ENCODE measurements at regions not wholly inside any gene's neighbourhood (a gene's known extent, or its start where the extent isn't known, plus 50 kb on each side); places are given as distances from the start of the nearest gene placed in this dataset.
"Not testable (repeated sequence)": the region's sequence is repeated elsewhere in the genome, so short reads cannot be mapped to it uniquely, and the experiment has no call there.

DNA sequence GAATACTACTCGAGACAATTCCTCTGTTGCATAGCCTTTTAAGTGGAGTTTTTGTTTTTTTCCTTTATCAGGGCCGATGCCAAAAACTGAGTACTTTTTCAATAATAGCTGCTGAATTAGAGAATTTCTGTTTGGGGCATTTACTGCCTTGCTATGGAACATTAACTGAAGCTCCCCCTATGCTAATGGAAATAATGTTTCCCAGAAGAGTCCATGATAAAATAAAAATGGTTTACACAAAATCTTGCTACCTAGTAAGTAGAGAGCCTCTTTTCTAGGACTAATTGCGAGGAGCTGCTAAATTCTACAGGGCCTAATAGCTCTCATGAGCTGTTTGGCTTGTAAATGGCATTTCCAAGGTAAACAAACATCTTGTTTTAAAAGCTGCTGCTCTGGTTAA, 128.2 kb upstream of the MYO10 start:
- Histone ChIP-seq H3K36me3 (ENCODE audit: control insufficient read depth in 2 of 2, extremely low read depth in 1 of 2, insufficient read depth in 2 of 2, low read length in 2 of 2) (no peaks in the 10 kb centered on the region), H3K4me2 (ENCODE audit: insufficient read depth, low read length) (no peak overlapping the region), H3K4me1 (ENCODE audit: control insufficient read depth, extremely low read depth, insufficient read depth, low read length) (no peaks in the 10 kb centered on the region), H3K9me3 (replicated peaks; ENCODE audit: control insufficient read depth, insufficient read depth, low read length) (no peaks in the 10 kb centered on the region), H3K4me3 (replicated peaks in 1 of 3; ENCODE audit: insufficient read depth in 1 of 3, low read depth in 1 of 3, low read length in 3 of 3) (no peak overlapping the region), H3K79me2 (ENCODE audit: control insufficient read depth, insufficient read depth, low read length) (no peaks in the 10 kb centered on the region), H4K20me1 (replicated peaks; ENCODE audit: control insufficient read depth, extremely low read depth, insufficient read depth, low read length) (no peaks in the 10 kb centered on the region), H3K27me3 (ENCODE audit: control insufficient read depth in 2 of 2, insufficient read depth in 2 of 2, low read length in 2 of 2) (no peaks in the 10 kb centered on the region), H2AFZ (ENCODE audit: low read depth, low read length) (no peak overlapping the region), H3K27ac (ENCODE audit: insufficient read depth, low read depth, low read length) (no peak overlapping the region), H3K9ac (replicated peaks; ENCODE audit: extremely low read depth, insufficient read depth, low read length) (no peak overlapping the region), H3K9me1 (replicated peaks; ENCODE audit: control insufficient read depth, extremely low read depth, insufficient read depth, low read length) (no peaks in the 10 kb centered on the region)
- intact Hi-C loops (cut with micrococcal nuclease) (no loop called here), dilution Hi-C loops (cut with MboI; ENCODE audit: extremely low pct_ligation_motif_present, low sequenced_read_pairs) (no loop called here)
- POLR2A ChIA-PET: no interaction called here
- DNase-seq (ENCODE audit: low read depth, low spot score) (no peak), FAIRE-seq (no peak)
- no TSS peak for BruUV-seq (replicated peaks)
- CTCF ChIA-PET: interaction anchor here (0.8 to 4.5 kb wide), 6 partner anchors 15 to 131 kb away, joined by 3 to 27 read pairs (median 4); no protein-coding TSS in a partner anchor
- TF ChIP-seq MYC (IDR thresholded peaks at IDR 0.05; ENCODE audit: low read depth, low read length): no peak

DNA sequence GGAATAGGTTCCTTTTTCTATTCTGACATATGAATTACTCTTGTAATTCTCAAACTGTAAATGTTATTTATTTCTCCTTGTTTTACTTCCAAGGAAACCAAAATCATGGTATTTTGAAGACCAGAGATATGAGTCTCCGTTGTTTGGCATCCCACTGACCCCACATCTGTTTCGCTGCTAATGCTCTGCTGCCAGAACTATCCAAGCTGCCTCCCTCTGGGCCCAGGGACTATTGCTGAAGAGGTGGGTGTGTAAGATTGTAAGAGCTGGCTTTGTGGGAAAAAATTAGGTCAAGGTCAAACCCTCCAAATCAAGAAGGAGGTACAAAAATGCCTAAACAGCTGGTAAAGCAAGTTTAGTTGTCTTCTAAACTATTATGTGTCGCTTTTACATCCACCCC, 129.4 kb upstream of the MYO10 start:
- H3K36me3 ChIP-seq (ENCODE audit: control insufficient read depth in 2 of 2, extremely low read depth in 1 of 2, insufficient read depth in 2 of 2, low read length in 2 of 2): no peaks in the 10 kb centered on the region
- H2AFZ ChIP-seq (ENCODE audit: low read depth, low read length): no peak overlapping the region
- POLR2A ChIA-PET: interaction anchor here (0.6 kb wide), 1 partner anchor 59 kb away, joined by 3 read pairs; no protein-coding TSS in a partner anchor
- no peak overlapping the region for H3K4me3 ChIP-seq (replicated peaks in 1 of 3; ENCODE audit: insufficient read depth in 1 of 3, low read depth in 1 of 3, low read length in 3 of 3)
- H3K4me1 ChIP-seq (ENCODE audit: control insufficient read depth, extremely low read depth, insufficient read depth, low read length): peaks cover 9% of the 10 kb centered on the region
- no peaks in the 10 kb centered on the region for H3K9me1 ChIP-seq (replicated peaks; ENCODE audit: control insufficient read depth, extremely low read depth, insufficient read depth, low read length)
- CTCF ChIA-PET: interaction anchor here (1.3 kb wide), 1 partner anchor 8 kb away, joined by 3 read pairs; no protein-coding TSS in a partner anchor
- FAIRE-seq: no peak
- no peak overlapping the region for H3K27ac ChIP-seq (ENCODE audit: insufficient read depth, low read depth, low read length)
- H3K79me2 ChIP-seq (ENCODE audit: control insufficient read depth, insufficient read depth, low read length): no peaks in the 10 kb centered on the region
- no peaks in the 10 kb centered on the region for H3K9me3 ChIP-seq (replicated peaks; ENCODE audit: control insufficient read depth, insufficient read depth, low read length)
- intact Hi-C loops (cut with micrococcal nuclease): no loop called here
- no peak overlapping the region for H3K4me2 ChIP-seq (ENCODE audit: insufficient read depth, low read length)
- H4K20me1 ChIP-seq (replicated peaks; ENCODE audit: control insufficient read depth, extremely low read depth, insufficient read depth, low read length): no peaks in the 10 kb centered on the region
- dilution Hi-C loops (cut with MboI; ENCODE audit: extremely low pct_ligation_motif_present, low sequenced_read_pairs): no loop called here
- no peak overlapping the region for H3K9ac ChIP-seq (replicated peaks; ENCODE audit: extremely low read depth, insufficient read depth, low read length)
- no peaks in the 10 kb centered on the region for H3K27me3 ChIP-seq (ENCODE audit: control insufficient read depth in 2 of 2, insufficient read depth in 2 of 2, low read length in 2 of 2)
- DNase-seq (ENCODE audit: low read depth, low spot score): no peak
- TF ChIP-seq, protein P1, sequence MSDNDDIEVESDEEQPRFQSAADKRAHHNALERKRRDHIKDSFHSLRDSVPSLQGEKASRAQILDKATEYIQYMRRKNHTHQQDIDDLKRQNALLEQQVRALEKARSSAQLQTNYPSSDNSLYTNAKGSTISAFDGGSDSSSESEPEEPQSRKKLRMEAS (IDR thresholded peaks at IDR 0.05; ENCODE audit: insufficient read depth, insufficient read length): no peak
- TF ChIP-seq EZH2 (IDR thresholded peaks at IDR 0.05; ENCODE audit: borderline replicate concordance, low read depth, low read length, severe bottlenecking) (no peak), FOS (IDR thresholded peaks at IDR 0.05; ENCODE audit: borderline replicate concordance, insufficient read depth, low read length) (no peak), POLR2A (IDR thresholded peaks at IDR 0.05; ENCODE audit: low read depth, low read length) (no peak), POLR2AphosphoS5 (IDR thresholded peaks at IDR 0.05; ENCODE audit: insufficient read depth, low read depth, low read length) (no peak), MYC (IDR thresholded peaks at IDR 0.05; ENCODE audit: low read depth, low read length) (no peak), GATA2 (IDR thresholded peaks at IDR 0.05; ENCODE audit: insufficient read depth, insufficient read length, low read depth, low read length) (no peak), JUN (IDR thresholded peaks at IDR 0.05; ENCODE audit: borderline replicate concordance, insufficient read depth, insufficient read length, low read depth) (no peak)
- TF ChIP-seq, protein P2, sequence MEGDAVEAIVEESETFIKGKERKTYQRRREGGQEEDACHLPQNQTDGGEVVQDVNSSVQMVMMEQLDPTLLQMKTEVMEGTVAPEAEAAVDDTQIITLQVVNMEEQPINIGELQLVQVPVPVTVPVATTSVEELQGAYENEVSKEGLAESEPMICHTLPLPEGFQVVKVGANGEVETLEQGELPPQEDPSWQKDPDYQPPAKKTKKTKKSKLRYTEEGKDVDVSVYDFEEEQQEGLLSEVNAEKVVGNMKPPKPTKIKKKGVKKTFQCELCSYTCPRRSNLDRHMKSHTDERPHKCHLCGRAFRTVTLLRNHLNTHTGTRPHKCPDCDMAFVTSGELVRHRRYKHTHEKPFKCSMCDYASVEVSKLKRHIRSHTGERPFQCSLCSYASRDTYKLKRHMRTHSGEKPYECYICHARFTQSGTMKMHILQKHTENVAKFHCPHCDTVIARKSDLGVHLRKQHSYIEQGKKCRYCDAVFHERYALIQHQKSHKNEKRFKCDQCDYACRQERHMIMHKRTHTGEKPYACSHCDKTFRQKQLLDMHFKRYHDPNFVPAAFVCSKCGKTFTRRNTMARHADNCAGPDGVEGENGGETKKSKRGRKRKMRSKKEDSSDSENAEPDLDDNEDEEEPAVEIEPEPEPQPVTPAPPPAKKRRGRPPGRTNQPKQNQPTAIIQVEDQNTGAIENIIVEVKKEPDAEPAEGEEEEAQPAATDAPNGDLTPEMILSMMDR (IDR thresholded peaks at IDR 0.05; ENCODE audit: extremely low read depth in 1 of 2, insufficient read depth in 1 of 2, low read depth in 1 of 2, low read length in 2 of 2): no peak
- no TSS peak for BruUV-seq (replicated peaks)

DNA sequence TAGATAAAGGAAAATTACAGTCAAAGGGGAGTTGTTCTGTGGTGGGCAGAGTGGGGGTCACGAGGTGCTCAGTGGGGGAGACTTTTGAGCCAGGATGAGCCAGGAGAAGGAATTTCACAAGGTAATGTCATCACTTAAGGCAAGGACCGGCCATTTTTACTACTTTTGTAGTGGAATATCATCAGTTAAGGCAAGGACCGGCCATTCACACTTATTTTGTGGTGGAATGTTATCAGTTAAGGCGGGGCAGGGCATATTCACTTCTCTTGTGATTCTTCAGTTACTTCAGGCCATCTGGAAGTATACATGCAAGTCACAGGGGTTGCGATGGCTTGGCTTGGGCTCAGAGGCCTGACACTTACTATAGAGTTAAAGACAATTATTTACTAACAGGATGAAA, 129.9 kb upstream of the MYO10 start:
- dilution Hi-C loops (cut with MboI; ENCODE audit: extremely low pct_ligation_motif_present, low sequenced_read_pairs): not testable (repeated sequence)

More for the DNA sequence above, 129.9 kb upstream of the MYO10 start:
- peaks cover 11% of the 10 kb centered on the region for H3K4me1 ChIP-seq (ENCODE audit: control insufficient read depth, extremely low read depth, insufficient read depth, low read length)
- H3K9me1 ChIP-seq (replicated peaks; ENCODE audit: control insufficient read depth, extremely low read depth, insufficient read depth, low read length); BruUV-seq (replicated peaks); DNase-seq (ENCODE audit: low read depth, low spot score); intact Hi-C loops (cut with micrococcal nuclease); H3K9ac ChIP-seq (replicated peaks; ENCODE audit: extremely low read depth, insufficient read depth, low read length); H2AFZ ChIP-seq (ENCODE audit: low read depth, low read length); H4K20me1 ChIP-seq (replicated peaks; ENCODE audit: control insufficient read depth, extremely low read depth, insufficient read depth, low read length); H3K4me3 ChIP-seq (replicated peaks in 1 of 3; ENCODE audit: insufficient read depth in 1 of 3, low read depth in 1 of 3, low read length in 3 of 3); H3K79me2 ChIP-seq (ENCODE audit: control insufficient read depth, insufficient read depth, low read length); FAIRE-seq; H3K36me3 ChIP-seq (ENCODE audit: control insufficient read depth in 2 of 2, extremely low read depth in 1 of 2, insufficient read depth in 2 of 2, low read length in 2 of 2); H3K4me2 ChIP-seq (ENCODE audit: insufficient read depth, low read length); H3K27me3 ChIP-seq (ENCODE audit: control insufficient read depth in 2 of 2, insufficient read depth in 2 of 2, low read length in 2 of 2); H3K9me3 ChIP-seq (replicated peaks; ENCODE audit: control insufficient read depth, insufficient read depth, low read length); H3K27ac ChIP-seq (ENCODE audit: insufficient read depth, low read depth, low read length): not testable (repeated sequence)
- ChIA-PET POLR2A (interaction anchor here (0.6 kb wide), 2 partner anchors 60 to 188 kb away, joined by 3 read pairs; no protein-coding TSS in a partner anchor), CTCF (interaction anchor here (0.7 to 1.3 kb wide), 2 partner anchors 8 to 577 kb away, joined by 3 read pairs; no protein-coding TSS in a partner anchor)

Measured in endothelial cell of umbilical vein (primary cell).